Amniotic epithelial cell (primary cell): ENCODE measurements at regions not wholly inside any gene's neighbourhood (a gene's known extent, or its start where the extent isn't known, plus 50 kb on each side); places are given as distances from the start of the nearest gene placed in this dataset.
"Not testable (repeated sequence)": the region's sequence is repeated elsewhere in the genome, so short reads cannot be mapped to it uniquely, and the experiment has no call there.

Experiments used
- DNase-seq: peaks from one replicate; pipeline ENCODE4 v3.0.0-alpha.2; 2010; ENCODE audit warnings: low read depth

DNA sequence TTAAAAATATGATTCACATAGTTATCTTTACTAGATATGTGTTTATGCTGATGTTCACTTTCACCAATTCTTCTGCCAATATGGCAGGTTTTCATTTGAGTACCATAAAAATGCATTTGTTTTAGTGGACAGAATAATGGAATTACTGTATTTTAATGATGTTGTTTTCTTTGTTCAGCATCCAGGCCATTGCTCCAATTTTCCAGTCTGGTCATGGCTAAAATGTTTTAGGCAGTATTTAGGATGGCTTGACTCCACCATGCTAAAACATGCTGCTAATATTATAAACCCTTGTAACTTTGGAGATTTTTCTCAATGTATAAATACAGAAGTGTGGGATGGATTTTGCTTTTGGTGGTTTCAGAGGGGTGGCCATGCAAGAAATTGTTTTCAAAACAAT is 273.0 kb upstream of the RPS23 start:
- no peak for DNase-seq

DNA sequence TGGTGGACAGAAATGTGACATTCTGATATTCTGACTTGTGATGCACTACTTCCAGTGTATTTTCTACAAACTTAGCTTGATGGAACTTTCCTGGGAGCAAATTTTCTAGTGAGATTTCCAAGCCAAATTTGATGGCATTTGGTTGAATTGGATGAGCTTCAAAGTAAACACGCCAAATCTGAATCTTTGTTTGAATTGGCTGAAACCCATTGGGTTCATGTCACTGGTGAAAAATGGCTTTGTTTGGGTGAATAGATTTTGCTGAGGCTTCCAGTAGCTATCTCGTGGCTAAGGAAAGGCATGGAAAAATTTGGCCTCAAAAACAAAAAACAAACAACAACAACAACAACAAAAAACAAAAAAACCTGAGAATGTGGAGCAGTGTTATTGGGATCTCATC is 271.1 kb upstream of the RPS23 start:
- DNase-seq = no peak

DNA sequence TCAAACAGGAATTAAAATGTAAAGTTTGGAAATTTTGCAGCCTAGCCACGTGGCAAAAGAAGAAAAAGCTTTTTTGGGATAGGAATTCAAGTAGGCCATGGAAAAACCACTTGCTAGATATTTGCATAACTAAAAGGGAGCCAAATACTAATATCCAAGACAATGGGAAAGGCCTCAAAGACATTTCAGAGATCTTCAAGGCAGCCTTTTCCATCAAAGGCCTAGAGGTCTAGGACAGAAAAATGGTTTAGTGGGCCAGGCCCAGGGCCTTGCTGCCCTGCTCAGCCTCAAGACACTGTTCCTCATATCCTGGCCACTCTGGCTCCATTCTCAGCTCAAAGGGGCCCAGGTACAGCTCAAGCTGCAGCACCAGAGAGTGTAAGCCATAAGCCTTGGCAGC is 265.9 kb upstream of the RPS23 start:
- no peak for DNase-seq

DNA sequence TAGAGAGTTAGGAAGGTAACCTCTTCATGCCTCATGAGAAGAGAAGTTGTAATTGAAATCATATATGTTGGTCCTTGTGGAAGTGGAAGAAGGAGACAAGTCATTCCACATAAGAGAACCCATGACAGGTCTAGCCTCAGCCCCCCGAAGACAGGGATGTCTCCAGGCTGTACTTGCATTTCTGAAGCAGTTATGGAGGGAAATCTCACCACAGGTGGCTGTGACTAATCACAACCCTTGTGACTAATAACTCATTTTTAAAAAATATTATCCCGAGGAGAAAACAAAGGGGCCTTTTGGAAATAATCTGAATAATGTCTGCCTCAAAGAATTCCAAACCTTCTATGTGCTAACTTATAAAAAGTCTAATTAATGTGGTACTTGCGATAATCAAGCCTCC is 262.1 kb upstream of the RPS23 start:
- no peak for DNase-seq

DNA sequence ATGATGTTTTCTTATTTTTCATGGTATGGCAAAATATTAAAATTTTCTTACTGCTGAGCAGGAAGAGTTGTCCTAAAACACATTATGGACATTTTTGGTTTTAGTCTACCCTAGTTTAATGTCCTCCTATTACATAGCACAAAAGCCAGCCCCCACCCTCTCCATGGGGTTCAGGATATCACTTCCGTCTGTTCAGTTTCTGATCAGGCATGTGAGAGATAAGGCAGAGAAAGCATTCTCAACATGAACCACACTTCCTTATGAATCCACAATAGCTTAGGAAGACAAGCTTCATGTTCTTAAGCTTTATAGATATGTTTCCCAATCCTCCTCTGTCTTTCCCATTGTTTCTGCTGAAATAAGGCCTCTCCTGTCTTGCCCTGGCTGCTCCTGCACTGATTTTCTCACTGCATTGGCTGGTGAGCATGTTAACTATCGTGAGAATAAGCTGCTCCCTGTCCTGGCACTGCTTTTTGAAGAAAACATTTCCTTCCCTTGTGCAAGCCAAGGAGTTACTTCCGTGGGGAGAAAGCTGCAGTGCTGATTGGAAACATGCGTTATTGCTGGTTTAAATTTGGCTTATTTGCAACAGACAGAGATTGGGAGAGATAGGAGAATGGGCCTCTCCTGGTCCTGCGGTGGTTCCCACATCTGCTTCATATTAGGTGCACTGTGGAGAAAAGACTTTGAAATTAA is 260.3 kb upstream of the RPS23 start:
- no peak for DNase-seq

DNA sequence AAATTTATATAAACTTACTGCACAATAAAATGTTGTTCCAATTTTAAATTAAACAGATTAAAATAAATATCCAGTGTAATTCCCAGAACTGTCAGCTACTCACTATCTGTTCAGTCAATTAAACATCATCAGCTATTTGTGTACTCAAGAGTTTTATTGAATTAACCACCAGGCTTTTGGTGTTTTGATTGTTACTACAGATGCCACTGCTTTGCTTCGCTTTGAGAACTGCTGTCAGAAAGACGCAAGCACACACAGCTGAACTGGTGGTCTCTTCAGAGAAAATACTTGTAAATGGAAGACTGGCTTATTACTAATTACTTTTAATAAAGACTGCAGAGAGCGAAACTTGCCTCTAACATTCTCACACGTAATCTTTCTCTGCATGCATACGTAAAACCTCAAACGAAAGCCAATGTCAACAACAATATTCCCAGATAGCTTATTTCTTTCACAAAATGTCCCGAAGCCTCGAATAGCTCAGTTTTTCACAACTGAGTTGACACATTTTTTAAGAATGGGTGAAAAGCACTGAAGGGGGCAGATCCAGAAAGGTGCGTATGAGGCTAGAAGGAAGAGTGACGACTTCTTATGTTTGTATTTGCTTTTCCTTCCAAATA is 259.6 kb upstream of the RPS23 start:
- no peak for DNase-seq

DNA sequence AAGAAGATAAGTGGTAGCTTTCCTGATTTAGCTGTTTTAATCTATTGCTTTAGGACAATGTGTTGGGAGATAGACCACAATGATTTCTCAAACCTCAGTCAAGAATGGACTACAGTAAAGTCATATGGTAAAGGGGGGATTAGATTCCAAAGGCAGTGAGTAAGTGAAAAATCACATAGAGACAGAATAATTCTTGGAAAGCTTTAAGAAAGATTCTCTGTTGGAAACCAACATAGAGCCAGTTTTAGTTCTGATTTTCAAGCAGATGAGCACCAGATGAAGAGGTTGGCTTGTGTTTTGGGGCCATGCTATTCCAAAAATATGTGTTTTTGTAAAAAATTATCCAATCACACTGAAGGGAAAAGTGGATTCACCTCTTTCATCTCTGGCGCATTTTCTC is 256.8 kb upstream of the RPS23 start:
- DNase-seq = peak; percentile 13

DNA sequence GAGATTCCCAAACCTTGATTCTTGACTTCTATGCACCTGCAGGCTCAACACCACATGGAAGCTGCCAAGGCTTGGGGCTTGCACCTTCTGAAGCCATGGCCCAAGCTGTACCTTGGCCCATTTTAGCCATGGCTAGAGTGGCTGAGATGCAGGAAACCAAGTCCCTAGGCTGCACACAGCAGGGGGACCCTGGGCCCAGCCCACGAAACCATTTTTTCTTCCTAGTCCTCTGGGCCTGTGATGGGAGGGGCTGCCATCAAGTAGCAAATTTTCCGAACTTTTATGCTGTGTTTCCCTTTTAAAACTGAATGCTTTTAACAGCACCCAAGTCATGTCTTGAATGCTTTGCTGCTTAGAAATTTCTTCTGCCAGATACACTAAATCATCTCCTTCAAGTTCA is 253.9 kb upstream of the RPS23 start:
- not testable (repeated sequence) for DNase-seq

DNA sequence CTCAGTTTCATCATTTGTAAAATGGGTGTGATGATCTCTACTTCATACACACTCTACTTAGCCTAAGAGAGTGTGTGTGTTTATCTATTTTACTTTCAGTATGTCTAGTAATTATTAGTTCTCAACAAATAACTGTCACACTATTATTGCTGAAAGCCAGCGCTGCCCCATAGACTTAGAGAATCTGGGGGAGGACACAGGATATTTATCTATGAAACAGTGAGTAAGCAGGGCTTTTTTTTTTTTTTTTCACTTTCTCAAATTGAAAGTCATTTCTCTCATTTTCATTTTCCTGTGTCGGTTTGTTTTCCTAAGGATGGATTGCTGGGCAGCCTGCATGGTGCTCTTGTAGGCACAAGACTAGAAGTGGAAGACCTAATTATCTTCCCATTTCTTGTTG is 248.4 kb upstream of the RPS23 start:
- DNase-seq = no peak

DNA sequence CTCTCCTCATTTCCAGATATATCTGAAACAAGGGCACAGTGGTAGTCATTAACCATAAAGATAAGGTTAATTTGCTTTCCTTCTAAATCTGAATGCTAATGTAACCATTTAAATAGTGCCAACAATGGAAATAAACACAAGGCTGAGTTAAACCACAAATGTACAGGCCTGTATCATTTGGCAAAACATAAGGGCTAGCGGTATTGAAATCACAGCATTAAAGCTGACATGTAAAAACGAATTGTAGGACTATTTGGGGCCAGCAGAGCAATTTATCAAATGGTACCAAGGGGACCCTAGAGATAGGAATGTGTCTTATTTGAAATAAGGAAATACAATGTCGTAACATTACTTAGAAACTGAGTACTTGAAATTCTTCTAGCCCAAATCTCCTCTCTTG is 247.5 kb upstream of the RPS23 start:
- no peak for DNase-seq

DNA sequence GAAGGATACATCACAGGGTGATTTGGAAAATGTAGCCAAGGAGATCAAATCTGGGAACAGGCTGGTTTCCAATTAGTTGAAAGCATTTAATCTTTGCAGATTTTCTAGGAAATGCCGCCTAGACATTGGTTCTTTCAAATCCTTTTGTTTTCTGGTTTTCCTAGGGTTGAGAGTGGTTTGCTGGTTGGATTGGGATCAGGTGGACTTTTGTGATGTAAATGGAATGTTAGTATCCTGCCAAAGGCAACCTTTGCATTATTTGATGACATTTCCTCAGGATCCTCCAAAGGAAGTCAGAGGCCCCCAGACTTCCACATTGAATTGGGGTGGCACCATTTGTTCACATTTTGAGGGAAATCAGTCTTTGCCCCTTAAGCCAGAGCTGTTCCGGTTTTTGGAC is 245.5 kb upstream of the RPS23 start:
- DNase-seq = no peak

DNA sequence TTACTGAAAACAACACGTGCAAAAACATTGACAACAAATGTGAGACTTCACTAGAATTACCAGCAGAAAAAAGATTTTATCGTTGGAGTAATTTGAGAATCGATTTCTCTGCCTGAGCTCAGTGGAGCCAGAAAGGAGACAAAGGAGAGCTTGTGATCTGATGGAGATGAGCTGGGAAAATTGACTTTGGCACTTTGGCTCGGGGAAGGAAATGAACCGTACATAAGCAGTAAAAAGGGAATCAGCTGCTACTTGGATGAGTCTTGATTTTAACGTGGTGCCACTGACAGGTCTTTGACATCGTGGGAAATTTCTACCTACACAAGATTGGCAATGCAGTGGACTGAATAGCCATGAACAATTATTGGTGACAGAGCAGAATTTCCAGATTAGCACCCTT is 244.7 kb upstream of the RPS23 start:
- DNase-seq = no peak

DNA sequence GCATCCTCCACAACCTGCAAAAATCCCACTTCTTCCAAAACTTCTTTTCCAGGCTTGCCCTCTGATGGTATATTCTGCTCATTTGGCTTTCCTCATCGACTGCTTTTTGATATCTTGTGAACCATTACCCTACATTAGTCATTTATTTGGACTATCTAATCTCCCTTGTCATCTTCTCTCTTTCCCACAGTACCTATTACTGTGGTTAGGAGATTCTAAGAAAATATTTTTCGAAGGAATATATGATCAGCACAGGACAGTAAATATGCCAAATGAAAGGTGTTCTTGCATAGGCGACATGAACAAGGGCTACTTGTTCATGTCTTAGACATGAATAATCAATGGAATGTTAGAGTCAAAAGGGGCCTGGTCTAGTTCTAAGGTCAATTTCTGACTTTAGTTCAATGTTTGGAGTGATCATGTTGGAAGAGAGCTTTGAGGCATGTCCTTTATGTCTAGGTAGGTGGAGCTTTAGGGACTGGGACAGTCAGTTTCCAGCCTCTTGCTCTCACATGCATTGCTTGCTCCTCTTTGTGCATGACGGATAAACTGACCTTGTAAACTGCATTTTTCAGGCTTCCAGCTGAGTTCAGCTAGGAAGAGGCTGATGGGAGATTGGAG is 243.4 kb upstream of the RPS23 start:
- no peak for DNase-seq

DNA sequence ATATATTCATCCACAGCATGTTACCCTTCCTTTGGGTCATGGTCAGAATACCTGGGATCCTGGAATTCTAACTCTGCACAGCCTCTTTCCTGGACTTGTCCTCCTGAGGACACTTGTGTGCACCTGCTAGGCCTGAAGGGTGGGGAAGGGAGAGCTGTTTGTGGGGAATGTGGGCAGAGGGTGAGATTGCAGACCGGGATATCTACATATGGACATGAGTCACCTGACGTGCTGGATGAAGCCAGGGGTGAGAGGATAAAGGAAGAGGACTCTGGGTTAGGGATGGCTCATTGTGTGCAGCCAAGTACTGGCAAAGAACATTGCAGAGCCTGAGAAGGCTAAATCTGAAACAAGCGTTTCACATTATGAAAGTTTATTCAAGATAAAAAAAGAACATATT is 241.4 kb upstream of the RPS23 start:
- DNase-seq = peak; percentile 10

DNA sequence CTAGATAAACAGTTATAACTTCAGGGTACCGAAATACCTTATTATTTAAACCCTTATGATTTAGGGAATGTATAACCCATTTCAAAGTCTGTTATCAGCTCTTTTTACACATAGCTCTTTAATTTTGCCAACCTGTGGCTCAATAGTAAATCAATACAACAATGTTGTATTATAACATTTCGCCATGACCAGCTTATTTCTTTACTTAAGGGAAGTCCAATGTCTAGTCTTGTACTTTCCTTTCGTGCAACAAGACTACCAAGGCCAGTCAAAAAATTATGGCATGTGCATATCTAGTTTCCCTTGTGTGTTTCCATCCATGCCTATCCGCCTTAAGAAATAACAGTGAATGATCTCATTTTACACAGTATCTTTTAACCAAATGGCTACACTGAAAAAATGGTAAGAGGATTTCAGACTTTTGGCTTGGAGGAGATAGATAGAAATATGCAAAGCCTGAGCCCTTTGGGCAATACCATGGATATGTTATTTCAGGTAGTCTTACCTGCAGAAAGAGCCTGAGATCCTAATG is 239.5 kb upstream of the RPS23 start:
- no peak for DNase-seq

DNA sequence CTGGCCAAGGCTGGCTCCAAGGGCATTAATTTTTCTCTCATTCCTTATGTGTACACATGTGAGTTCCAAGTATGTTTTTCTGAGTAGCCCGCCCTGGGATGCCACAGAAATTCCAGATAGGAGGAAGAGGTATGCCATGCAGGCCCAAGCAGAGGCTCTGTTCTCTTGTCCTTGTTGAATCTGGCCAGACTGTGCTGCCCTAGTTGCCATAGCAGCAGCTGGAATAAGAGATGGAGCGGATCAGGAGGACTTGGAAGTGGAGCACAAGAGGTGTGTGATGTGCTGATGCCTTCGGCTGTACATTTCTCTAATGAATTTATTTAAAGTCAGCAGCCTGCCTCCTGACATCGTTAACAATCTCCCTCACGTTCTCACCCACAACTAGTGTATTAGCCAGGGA is 235.6 kb upstream of the RPS23 start:
- DNase-seq = no peak

DNA sequence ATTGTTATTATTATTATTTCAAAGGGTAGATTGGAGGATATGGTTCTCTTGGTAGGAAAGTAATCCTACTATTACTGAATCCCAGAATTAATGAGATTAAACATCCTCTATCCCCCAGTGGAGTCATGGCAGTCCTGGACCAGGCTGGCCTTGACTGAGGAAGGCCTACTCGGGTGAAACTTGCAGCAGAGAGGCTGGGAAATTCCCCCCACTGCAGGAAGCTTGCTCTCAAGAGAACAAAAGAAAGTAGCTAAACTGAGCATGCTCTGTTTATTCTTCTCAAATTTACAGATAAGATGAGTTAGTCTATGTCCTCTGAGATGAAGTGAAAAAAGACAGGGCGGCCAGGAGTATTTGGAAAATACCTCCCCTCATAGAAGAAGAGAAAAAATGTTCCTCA is 233.9 kb upstream of the RPS23 start:
- no peak for DNase-seq

DNA sequence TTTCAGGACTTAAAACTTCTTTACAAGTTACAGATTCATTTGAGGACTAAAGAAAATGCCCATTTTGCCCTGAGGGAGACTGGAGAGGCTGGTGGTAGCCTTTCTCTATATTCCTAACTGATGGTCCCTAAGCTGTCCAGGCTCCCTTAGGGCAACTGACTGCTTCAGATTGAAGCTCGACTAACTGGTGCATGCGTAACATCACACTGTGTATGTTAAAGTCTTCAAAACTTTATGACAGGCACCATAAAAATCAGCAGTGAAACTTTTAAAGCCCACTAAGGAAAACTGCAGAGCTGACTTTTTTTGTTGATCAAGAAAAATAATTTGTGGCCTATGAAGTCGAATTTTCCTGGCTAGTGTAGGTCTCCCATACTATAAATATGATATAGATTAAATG is 233.0 kb upstream of the RPS23 start:
- DNase-seq = no peak

DNA sequence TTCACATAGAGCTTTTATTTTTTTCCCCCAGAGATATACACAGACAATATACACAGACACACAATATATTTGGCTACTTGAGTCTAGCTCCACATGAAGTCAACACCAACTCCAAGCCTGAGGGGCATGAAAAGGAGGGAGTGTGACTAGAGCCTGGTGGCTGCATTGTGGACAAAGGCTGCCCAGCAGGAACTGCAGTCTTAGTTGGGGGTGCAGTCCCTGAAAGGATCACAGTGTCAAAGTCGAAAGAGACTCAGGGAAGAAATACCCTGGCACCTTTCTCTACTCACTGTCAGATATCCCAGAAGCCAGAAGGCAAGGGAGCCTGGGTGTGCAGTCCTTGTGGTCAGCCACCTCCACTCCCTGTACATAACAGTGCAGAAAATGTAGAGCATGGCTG is 231.6 kb upstream of the RPS23 start:
- no peak for DNase-seq

DNA sequence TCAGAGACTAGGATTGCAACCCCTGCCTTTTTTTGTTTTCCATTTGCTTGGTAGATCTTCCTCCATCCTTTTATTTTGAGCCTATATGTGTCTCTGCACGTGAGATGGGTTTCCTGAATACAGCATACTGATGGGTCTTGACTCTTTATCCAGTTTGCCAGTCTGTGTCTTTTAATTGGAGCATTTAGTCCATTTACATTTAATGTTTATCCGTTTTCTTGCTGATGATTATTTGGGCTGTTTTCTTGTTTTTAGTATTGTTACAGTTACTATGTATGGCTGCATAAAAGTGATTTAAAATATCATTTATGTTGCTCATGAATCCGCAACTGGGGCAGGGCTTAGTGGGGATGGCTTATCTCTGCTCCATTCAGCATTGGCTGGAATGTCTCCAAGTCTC is 228.2 kb upstream of the RPS23 start:
- DNase-seq = not testable (repeated sequence)

DNA sequence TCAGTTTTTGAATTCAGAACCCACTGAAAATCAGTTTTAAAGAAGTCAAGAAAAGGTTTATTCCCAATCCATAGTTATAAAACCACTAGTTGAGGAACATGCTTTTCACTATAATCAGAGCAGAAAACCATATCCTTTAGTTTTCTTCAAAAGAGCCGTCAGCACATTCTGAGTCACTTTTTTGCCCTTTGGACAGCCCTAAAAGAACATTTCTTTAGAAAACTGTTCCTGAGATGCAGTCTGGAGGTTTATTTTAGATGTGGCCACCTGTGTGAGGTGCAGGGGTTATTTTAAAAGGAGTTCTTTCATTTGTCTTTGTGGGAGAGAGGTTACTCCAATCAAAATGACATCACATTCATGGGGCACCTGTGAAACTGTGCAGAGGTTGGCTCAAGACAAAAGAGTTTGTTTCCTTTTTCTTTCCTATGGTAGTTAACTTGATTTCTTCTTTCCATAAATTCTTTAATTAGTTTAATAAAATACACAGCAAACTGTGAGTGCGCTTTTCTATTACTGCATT is 221.6 kb upstream of the RPS23 start:
- DNase-seq = no peak

DNA sequence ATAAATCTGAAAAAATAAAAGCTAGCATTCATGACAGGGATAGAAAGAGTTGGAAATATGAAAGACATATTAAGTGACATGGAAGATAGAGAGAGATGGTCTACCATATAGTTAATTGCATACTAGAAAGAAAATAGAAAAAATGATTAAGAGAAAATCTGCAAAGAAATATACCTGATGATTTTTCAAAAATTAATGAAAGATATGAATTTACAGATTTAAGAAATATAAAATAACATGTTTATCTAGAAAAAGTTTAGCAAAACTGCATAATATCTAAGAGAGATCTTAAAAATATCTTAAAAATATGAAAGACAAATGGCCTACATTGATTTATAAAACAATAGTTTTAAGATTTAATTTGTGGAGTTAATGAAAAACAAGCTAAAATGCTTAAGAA is 219.1 kb upstream of the RPS23 start:
- no peak for DNase-seq

DNA sequence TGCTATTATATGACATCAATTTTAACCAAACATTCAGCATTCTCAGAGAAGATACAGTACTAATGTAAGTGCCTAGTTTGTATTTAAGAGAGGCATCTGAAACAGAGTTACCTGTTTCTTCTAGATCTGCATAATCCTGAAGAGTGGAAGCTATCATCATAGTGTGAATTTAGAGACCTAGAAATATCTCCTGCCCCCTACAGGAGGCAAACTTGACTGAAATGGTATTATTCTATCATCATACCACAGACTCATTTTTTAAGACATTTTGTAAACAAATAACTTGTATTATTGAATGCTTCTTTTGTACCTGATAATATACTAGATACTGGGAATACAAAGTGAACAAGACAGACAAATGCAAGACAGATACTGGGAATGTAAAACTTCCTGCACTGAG is 216.8 kb upstream of the RPS23 start:
- peak; percentile 40 for DNase-seq
